Colonic mucosa (tissue), 4 donors: ENCODE measurements at regions not wholly inside any gene's neighbourhood (a gene's known extent, or its start where the extent isn't known, plus 50 kb on each side); places are given as distances from the start of the nearest gene placed in this dataset.

Source experiments
- DNase-seq: peaks from one replicate; pipeline ENCODE4 v3.0.0-alpha.2; 2020
- H3K27ac ChIP-seq: fragments of 200-600 bp; one replicate; pipeline ENCODE4 v1.8.0; 2021
- H3K27me3 ChIP-seq: fragments of 200-600 bp; one replicate; pipeline ENCODE4 v1.8.0; 2021
- H3K36me3 ChIP-seq: fragments of 200-600 bp; one replicate; pipeline ENCODE4 v1.8.0; 2021
- H3K4me1 ChIP-seq: fragments of 200-600 bp; one replicate; pipeline ENCODE4 v1.8.0; 2021; ENCODE audit warnings: mild to moderate bottlenecking
- H3K4me3 ChIP-seq: fragments of 200-600 bp; one replicate; pipeline ENCODE4 v1.8.0; 2021
- H3K9ac ChIP-seq, 2 donors: one replicate each; pipeline ENCODE4 v1.7.0; 2013; ENCODE audit warnings: control low read depth in 2 of 2, low read depth in 2 of 2, low read length in 2 of 2
- H3K9me3 ChIP-seq: fragments of 200-600 bp; one replicate; pipeline ENCODE4 v1.8.0; 2021
- CTCF ChIP-seq: fragments of 200-600 bp; IDR thresholded peaks from one replicate; pipeline ENCODE4 v1.8.0; 2022; ENCODE audit warnings: antibody characterized with exemption, mild to moderate bottlenecking
- intact Hi-C: fragments of 100-400 bp; cut with DNase I; formaldehyde crosslinking; loops from one replicate; pipeline ENCODE4 v1.14.1; 2022
- donor health status: healthy.
- donor health status: DM: no; HTN: no; CAD: no.
- donor health status: DM: no; HTN: no; CAD: no.

GRCh38 chr9:86733929-86734328 lies 213.4 kb downstream of the GAS1 start:
- Histone ChIP-seq H3K9ac (no peak overlapping the region), H3K27me3 (no peaks in the 10 kb centered on the region), H3K4me1 (no peaks in the 10 kb centered on the region), H3K4me3 (no peak overlapping the region), H3K36me3 (no peaks in the 10 kb centered on the region), H3K27ac (no peak overlapping the region), H3K9me3 (no peaks in the 10 kb centered on the region)
- TF ChIP-seq CTCF: no peak
- DNase-seq: no peak
- intact Hi-C loops: no loop called here

- Histone ChIP-seq H3K4me1 (no peaks in the 10 kb centered on the region), H3K4me3 (no peak overlapping the region), H3K36me3 (no peaks in the 10 kb centered on the region), H3K9me3 (no peaks in the 10 kb centered on the region), H3K27me3 (no peaks in the 10 kb centered on the region), H3K9ac (no peak overlapping the region), H3K27ac (no peak overlapping the region)
- DNase-seq: no peak
- no peak for TF ChIP-seq CTCF
- intact Hi-C loops: no loop called here
Observed at GRCh38 chr9:86732514-86733171, 214.7 kb downstream of the GAS1 start.

- Histone ChIP-seq H3K36me3 (no peaks in the 10 kb centered on the region), H3K4me3 (no peak overlapping the region), H3K9ac (no peak overlapping the region), H3K27me3 (no peaks in the 10 kb centered on the region), H3K27ac (no peak overlapping the region), H3K4me1 (no peaks in the 10 kb centered on the region), H3K9me3 (no peaks in the 10 kb centered on the region)
- TF ChIP-seq CTCF: no peak
- DNase-seq: no peak
- intact Hi-C loops: no loop called here
Observed at GRCh38 chr9:86731511-86732063, 215.7 kb downstream of the GAS1 start.

GRCh38 chr9:86730163-86730928 lies 217.0 kb downstream of the GAS1 start:
- Histone ChIP-seq H3K9ac (no peak overlapping the region), H3K27me3 (no peaks in the 10 kb centered on the region), H3K4me3 (no peak overlapping the region), H3K9me3 (no peaks in the 10 kb centered on the region), H3K36me3 (no peaks in the 10 kb centered on the region), H3K27ac (no peak overlapping the region), H3K4me1 (no peaks in the 10 kb centered on the region)
- TF ChIP-seq CTCF: no peak
- intact Hi-C loops: no loop called here
- DNase-seq: no peak

GRCh38 chr9:86724529-86724928 lies 222.8 kb downstream of the GAS1 start:
- no peak for DNase-seq
- no peak overlapping the region for H3K9ac ChIP-seq
- intact Hi-C loops: no loop called here
- no peaks in the 10 kb centered on the region for H3K27me3 ChIP-seq
- no peak overlapping the region for H3K27ac ChIP-seq
- no peaks in the 10 kb centered on the region for H3K4me1 ChIP-seq
- no peak for TF ChIP-seq CTCF
- no peak overlapping the region for H3K4me3 ChIP-seq
- H3K9me3 ChIP-seq: no peaks in the 10 kb centered on the region
- no peaks in the 10 kb centered on the region for H3K36me3 ChIP-seq
